ENCODE measurements at regions not wholly inside any gene's neighbourhood (a gene's known extent, or its start where the extent isn't known, plus 50 kb on each side); places are given as distances from the start of the nearest gene placed in this dataset.

DNA sequence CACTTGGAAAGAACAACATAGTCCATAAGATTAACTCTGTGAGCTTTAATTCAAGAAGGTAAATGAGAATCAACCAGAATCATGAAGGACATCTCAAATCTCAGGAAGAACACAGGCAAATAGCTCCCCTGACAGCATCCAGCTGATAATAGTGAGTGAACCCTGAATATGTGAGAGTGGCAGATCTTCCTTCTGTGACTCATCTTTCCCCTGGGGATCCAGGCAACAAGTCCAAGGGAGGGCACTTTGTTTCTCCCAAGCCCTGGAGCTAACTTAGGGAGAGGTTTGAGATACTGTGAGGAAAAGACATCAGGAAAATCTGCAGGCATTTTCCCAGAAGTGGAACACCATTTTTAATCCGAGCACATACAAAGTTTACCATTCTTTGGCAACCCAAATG is 763.9 kb upstream of the MGAT4C start:
- TF ChIP-seq, protein P1, sequence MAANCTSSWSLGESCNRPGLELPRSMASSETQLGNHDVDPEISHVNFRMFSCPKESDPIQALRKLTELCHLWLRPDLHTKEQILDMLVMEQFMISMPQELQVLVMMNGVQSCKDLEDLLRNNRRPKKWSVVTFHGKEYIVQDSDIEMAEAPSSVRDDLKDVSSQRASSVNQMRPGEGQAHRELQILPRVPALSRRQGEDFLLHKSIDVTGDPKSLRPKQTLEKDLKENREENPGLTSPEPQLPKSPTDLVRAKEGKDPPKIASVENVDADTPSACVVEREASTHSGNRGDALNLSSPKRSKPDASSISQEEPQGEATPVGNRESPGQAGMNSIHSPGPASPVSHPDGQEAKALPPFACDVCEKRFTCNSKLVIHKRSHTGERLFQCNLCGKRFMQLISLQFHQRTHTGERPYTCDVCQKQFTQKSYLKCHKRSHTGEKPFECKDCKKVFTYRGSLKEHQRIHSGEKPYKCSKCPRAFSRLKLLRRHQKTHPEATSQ (tag by site-specific recombination; IDR thresholded peaks at IDR 0.05) = no peak
- TF ChIP-seq ZNF549 (tag by site-specific recombination; IDR thresholded peaks at IDR 0.05) = no peak
- no peak for TF ChIP-seq ZNF791 (tag by site-specific recombination; IDR thresholded peaks at IDR 0.05)
- TF ChIP-seq SP2 (tag by site-specific recombination; IDR thresholded peaks at IDR 0.05) = no peak
- TF ChIP-seq TCF7L2 (IDR thresholded peaks at IDR 0.05; ENCODE audit: borderline replicate concordance, low read depth, low read length) = no peak
- POLR2A ChIA-PET = no interaction called here

DNA sequence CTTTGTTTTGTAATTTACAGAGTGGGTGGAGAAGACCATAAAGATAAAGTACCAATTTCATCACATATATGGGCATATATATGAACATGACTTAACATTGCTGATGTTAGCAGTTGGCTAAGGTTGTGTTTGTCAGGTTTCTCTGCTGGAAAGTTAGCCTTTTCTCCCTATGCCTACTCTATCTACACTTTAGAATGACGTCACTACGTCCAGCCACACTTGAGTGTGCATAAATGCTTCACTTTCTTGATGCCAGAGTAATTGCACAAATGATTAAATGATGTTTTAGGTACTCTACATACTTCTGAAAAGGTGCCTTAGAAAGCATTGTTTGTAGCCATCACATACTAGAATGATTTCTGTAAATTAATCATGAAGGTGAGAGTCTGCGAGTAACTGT is 759.2 kb upstream of the MGAT4C start:
- POLR2A ChIA-PET = no interaction called here
- Histone ChIP-seq H3K27ac (ENCODE audit: extremely low read depth, low read depth, low read length) (no peak overlapping the region), H3K36me3 (ENCODE audit: control insufficient read depth in 2 of 2, insufficient read depth in 1 of 2, low read length in 2 of 2) (no peaks in the 10 kb centered on the region), H3K9me3 (ENCODE audit: control insufficient read depth, insufficient read depth, low read depth, low read length) (no peaks in the 10 kb centered on the region), H3K4me1 (ENCODE audit: control insufficient read depth, insufficient read depth, low read length) (no peaks in the 10 kb centered on the region), H3K4me3 (ENCODE audit: low read depth, low read length) (no peak overlapping the region)
- CTCF ChIA-PET = no interaction called here
- TF ChIP-seq OVOL3 (tag by site-specific recombination; IDR thresholded peaks at IDR 0.05) = no peak
- TF ChIP-seq, protein P2, sequence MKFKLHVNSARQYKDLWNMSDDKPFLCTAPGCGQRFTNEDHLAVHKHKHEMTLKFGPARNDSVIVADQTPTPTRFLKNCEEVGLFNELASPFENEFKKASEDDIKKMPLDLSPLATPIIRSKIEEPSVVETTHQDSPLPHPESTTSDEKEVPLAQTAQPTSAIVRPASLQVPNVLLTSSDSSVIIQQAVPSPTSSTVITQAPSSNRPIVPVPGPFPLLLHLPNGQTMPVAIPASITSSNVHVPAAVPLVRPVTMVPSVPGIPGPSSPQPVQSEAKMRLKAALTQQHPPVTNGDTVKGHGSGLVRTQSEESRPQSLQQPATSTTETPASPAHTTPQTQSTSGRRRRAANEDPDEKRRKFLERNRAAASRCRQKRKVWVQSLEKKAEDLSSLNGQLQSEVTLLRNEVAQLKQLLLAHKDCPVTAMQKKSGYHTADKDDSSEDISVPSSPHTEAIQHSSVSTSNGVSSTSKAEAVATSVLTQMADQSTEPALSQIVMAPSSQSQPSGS (tag by site-specific recombination; IDR thresholded peaks at IDR 0.05; ENCODE audit: low read depth) = peak; percentile 69

More for the DNA sequence above, 763.9 kb upstream of the MGAT4C start:
- H3K4me1 ChIP-seq (ENCODE audit: control insufficient read depth, insufficient read depth, low read length) = no peaks in the 10 kb centered on the region
- no peak overlapping the region for H3K27ac ChIP-seq (ENCODE audit: extremely low read depth, low read depth, low read length)
- no peak overlapping the region for H3K4me3 ChIP-seq (ENCODE audit: low read depth, low read length)
- no peaks in the 10 kb centered on the region for H3K9me3 ChIP-seq (ENCODE audit: control insufficient read depth, insufficient read depth, low read depth, low read length)
- CTCF ChIA-PET = no interaction called here
- H3K36me3 ChIP-seq (ENCODE audit: control insufficient read depth in 2 of 2, insufficient read depth in 1 of 2, low read length in 2 of 2) = no peaks in the 10 kb centered on the region

DNA sequence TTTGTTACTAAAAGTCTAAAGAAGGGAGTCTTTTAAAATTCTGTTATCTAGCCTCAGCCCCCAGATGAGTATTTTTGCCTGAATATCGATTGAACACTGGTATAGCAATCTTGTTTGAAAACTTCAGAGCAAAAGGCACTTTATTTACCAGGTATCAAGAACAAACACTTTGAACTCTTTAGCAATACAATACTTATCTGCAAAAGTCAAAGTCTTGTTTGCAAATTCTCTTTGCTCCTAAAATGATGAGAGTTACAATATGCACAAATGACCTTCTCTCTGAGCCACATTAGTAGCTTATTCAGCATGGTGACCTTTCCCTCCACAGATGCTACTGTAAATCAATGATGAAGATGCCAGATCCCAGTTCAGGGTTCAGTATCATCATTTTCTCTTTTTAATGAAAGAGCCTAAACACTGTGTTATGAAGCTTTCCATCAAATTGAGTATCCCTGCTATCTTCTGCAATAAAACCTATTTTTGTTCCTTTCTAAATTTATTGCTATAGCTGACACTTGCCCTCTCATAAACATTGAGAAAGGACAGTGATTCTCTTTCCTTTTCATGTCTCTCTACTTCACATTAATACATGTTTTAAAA is 752.7 kb upstream of the MGAT4C start:
- H3K9me3 ChIP-seq (ENCODE audit: control insufficient read depth, insufficient read depth, low read depth, low read length) = no peaks in the 10 kb centered on the region
- H3K27ac ChIP-seq (ENCODE audit: extremely low read depth, low read depth, low read length) = no peak overlapping the region
- POLR2A ChIA-PET = no interaction called here
- CTCF ChIA-PET = no interaction called here
- H3K36me3 ChIP-seq (ENCODE audit: control insufficient read depth in 2 of 2, insufficient read depth in 1 of 2, low read length in 2 of 2) = no peaks in the 10 kb centered on the region
- H3K4me1 ChIP-seq (ENCODE audit: control insufficient read depth, insufficient read depth, low read length) = no peaks in the 10 kb centered on the region
- H3K4me3 ChIP-seq (ENCODE audit: low read depth, low read length) = no peak overlapping the region
- TF ChIP-seq ZNF623 (tag by site-specific recombination; IDR thresholded peaks at IDR 0.05) (no peak), SALL2 (tag by site-specific recombination; IDR thresholded peaks at IDR 0.05; ENCODE audit: borderline replicate concordance) (no peak), ZNF184 (tag by site-specific recombination; IDR thresholded peaks at IDR 0.05) (no peak), BCL11B (tag by site-specific recombination; IDR thresholded peaks at IDR 0.05; ENCODE audit: low read depth) (no peak), ZNF664 (tag by site-specific recombination; IDR thresholded peaks at IDR 0.05) (no peak), ZNF549 (tag by site-specific recombination; IDR thresholded peaks at IDR 0.05) (no peak)

DNA sequence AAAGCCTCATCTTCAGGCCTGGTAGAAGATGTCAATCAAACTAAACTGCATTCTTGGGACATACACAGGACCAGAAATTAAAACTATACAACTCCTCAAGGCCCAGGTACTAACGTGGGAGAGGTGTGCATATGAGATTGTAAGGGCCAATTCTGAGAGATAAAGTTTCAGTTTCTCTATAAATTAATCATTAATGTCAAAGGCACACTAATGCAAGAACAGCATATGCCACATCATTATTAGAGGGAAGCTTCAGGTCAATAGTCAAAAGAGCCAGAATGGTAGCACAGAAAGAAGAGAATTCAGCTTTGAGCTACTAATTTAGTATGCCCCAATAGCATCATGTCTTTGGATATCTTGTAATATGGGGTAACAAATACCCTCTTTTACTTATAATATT is 744.9 kb upstream of the MGAT4C start:
- Histone ChIP-seq H3K27ac (ENCODE audit: extremely low read depth, low read depth, low read length) (no peak overlapping the region), H3K36me3 (ENCODE audit: control insufficient read depth in 2 of 2, insufficient read depth in 1 of 2, low read length in 2 of 2) (no peaks in the 10 kb centered on the region), H3K4me3 (ENCODE audit: low read depth, low read length) (no peak overlapping the region), H3K4me1 (ENCODE audit: control insufficient read depth, insufficient read depth, low read length) (no peaks in the 10 kb centered on the region), H3K9me3 (ENCODE audit: control insufficient read depth, insufficient read depth, low read depth, low read length) (no peaks in the 10 kb centered on the region)
- TF ChIP-seq ZNF548 (tag by site-specific recombination; IDR thresholded peaks at IDR 0.05) (no peak), ZEB2 (tag by site-specific recombination; IDR thresholded peaks at IDR 0.05) (no peak), ZNF140 (tag by site-specific recombination; IDR thresholded peaks at IDR 0.05) (no peak), ZNF354C (tag by site-specific recombination; IDR thresholded peaks at IDR 0.05; ENCODE audit: borderline replicate concordance, low read depth) (no peak)
- ChIA-PET POLR2A (no interaction called here), CTCF (no interaction called here)
